GM12891 (cell line): ENCODE measurements at regions not wholly inside any gene's neighbourhood (a gene's known extent, or its start where the extent isn't known, plus 50 kb on each side); places are given as distances from the start of the nearest gene placed in this dataset.

ENCODE experiments used
- POLR2A ChIP-seq: IDR thresholded peaks from 2 replicates; pipeline ENCODE4 v1.6.1; 2011; ENCODE audit warnings: low read depth, low read length, control low read depth
- POLR2AphosphoS5 ChIP-seq: IDR thresholded peaks from 2 replicates; pipeline ENCODE4 v1.6.1; 2011; ENCODE audit warnings: low read depth, low read length, control low read depth

- TF ChIP-seq POLR2A (no peak), POLR2AphosphoS5 (no peak)
These were observed 71.0 kb downstream of the NOL4 start for GRCh38 chr18:34153711-34154110.
